ENCODE measurements at regions not wholly inside any gene's neighbourhood (a gene's known extent, or its start where the extent isn't known, plus 50 kb on each side); places are given as distances from the start of the nearest gene placed in this dataset.
"Not testable (repeated sequence)": the region's sequence is repeated elsewhere in the genome, so short reads cannot be mapped to it uniquely, and the experiment has no call there.

GRCh38 chr4:75422998-75423397 lies 91.2 kb downstream of the RCHY1 start:
- no peak for DNase-seq (ENCODE audit: low spot score in 2 of 2)
- in situ Hi-C loops (cut with MboI; ENCODE audit: low sequenced_read_pairs) = no loop called here
- H3K27me3 ChIP-seq (ENCODE audit: low read depth) = no peaks in the 10 kb centered on the region
- no peaks in the 10 kb centered on the region for H3K36me3 ChIP-seq (replicated peaks)
- no peak overlapping the region for H3K4me3 ChIP-seq
- H3K4me1 ChIP-seq = no peaks in the 10 kb centered on the region
- 0 out of 2 replicates have a peak, but pooled peaks cover 2% of the 10 kb centered on the region for H3K9me3 ChIP-seq

- H3K36me3 ChIP-seq (replicated peaks) = no peaks in the 10 kb centered on the region
- H3K27me3 ChIP-seq (ENCODE audit: low read depth) = no peaks in the 10 kb centered on the region
- DNase-seq (ENCODE audit: low spot score in 2 of 2) = no peak
- no peaks in the 10 kb centered on the region for H3K9me3 ChIP-seq
- H3K4me1 ChIP-seq = no peaks in the 10 kb centered on the region
- no peak overlapping the region for H3K4me3 ChIP-seq
- in situ Hi-C loops (cut with MboI; ENCODE audit: low sequenced_read_pairs) = no loop called here
These were observed 101.5 kb downstream of the RCHY1 start for GRCh38 chr4:75412746-75413145.

DNA sequence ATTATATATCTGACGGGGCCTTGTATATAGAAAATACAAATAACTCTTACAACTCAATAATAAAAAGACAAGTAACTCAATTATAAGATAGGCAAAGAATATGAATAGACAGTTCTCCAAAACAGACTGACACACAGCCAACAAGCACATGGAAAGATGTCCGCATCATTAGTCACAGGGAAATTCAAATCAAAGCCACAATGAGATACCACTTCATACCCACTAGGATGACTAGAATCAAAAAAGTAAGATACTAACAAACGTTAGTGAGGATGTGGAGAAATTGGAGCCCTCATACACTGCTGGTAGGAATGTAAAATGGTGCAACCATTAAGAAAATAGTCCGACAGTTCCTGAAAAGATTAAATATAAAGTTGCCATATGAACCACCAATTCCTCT lies 115.7 kb downstream of the RCHY1 start:
- Histone ChIP-seq H3K27me3 (ENCODE audit: low read depth) (no peaks in the 10 kb centered on the region), H3K4me3 (no peak overlapping the region), H3K4me1 (no peaks in the 10 kb centered on the region), H3K9me3 (no peaks in the 10 kb centered on the region), H3K36me3 (replicated peaks) (no peaks in the 10 kb centered on the region)
- in situ Hi-C loops (cut with MboI; ENCODE audit: low sequenced_read_pairs) = no loop called here
- no peak for DNase-seq (ENCODE audit: low spot score in 2 of 2)

GRCh38 chr4:75391489-75392166 lies 122.6 kb downstream of the RCHY1 start:
- Histone ChIP-seq H3K36me3 (replicated peaks) (no peaks in the 10 kb centered on the region), H3K4me1 (no peaks in the 10 kb centered on the region), H3K27me3 (ENCODE audit: low read depth) (no peaks in the 10 kb centered on the region), H3K9me3 (no peaks in the 10 kb centered on the region), H3K4me3 (no peak overlapping the region)
- in situ Hi-C loops (cut with MboI; ENCODE audit: low sequenced_read_pairs) = no loop called here
- DNase-seq (ENCODE audit: low spot score in 2 of 2) = no peak

DNA sequence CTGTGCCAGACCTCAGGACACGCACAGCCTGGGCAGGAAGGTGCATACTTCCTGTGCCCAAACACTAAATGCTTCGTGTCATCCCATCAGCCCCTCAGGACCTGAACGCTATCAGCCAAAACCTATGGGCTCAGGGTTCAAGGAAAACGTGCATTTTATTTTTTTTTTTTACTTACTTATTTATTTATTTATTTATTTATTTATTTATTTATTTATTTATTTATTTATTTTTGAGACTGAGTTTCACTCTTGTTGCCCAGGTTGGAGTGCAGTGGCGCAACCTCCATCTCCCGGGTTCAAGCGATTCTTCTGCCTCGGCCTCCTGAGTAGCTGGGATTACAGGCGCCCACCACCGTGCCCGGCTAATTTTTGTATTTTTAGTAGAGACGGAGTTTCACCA lies 127.8 kb downstream of the RCHY1 start:
- in situ Hi-C loops (cut with MboI; ENCODE audit: low sequenced_read_pairs); H3K9me3 ChIP-seq; DNase-seq (ENCODE audit: low spot score in 2 of 2); H3K4me3 ChIP-seq; H3K36me3 ChIP-seq (replicated peaks); H3K4me1 ChIP-seq; H3K27me3 ChIP-seq (ENCODE audit: low read depth): not testable (repeated sequence)

DNA sequence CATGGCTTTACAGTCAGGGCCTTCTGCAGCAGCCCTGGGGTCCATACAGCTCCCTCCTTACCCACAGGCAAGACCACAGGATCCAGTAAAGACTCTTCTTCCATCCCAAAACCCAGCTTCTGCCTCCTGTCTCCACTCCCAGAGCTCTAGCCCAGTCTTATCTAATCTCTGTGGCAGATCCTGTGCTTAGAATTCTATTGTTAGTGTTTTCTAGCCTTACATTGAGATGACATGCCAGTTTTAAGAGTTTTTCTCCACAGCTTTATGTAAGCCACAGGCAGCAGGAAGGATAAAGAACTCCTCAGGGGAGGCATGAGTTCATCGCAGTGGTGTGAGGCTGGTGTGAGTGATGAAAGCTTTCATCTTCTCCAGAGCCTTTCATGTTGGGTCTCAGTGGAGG lies 129.1 kb downstream of the RCHY1 start:
- Histone ChIP-seq H3K9me3 (no peaks in the 10 kb centered on the region), H3K27me3 (ENCODE audit: low read depth) (no peaks in the 10 kb centered on the region), H3K4me3 (no peak overlapping the region), H3K36me3 (replicated peaks) (no peaks in the 10 kb centered on the region), H3K4me1 (no peaks in the 10 kb centered on the region)
- no peak for DNase-seq (ENCODE audit: low spot score in 2 of 2)
- in situ Hi-C loops (cut with MboI; ENCODE audit: low sequenced_read_pairs) = no loop called here

DNA sequence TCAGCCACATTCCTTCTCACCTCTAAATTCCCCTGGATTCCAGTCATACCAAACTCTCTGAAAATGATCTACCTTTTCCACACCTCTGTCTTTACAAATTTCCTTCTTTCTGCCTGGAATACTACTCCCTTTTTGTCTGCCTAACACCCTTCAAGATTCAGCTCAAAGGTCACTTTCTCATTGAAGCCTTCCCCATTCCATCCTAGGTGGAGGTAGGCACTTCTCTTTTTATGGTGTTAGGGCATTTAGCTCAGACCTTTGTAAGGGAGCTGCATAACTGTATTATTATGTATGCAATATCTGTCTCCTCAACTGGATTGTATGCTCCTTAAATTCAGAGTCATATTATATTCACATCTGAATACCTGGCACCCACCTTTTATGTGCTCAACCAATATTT lies 137.7 kb downstream of the RCHY1 start:
- H3K4me3 ChIP-seq = no peak overlapping the region
- peaks cover 7% of the 10 kb centered on the region for H3K9me3 ChIP-seq
- in situ Hi-C loops (cut with MboI; ENCODE audit: low sequenced_read_pairs) = no loop called here
- H3K4me1 ChIP-seq = peaks cover 10% of the 10 kb centered on the region
- H3K36me3 ChIP-seq (replicated peaks) = no peaks in the 10 kb centered on the region
- H3K27me3 ChIP-seq (ENCODE audit: low read depth) = no peaks in the 10 kb centered on the region
- no peak for DNase-seq (ENCODE audit: low spot score in 2 of 2)

GRCh38 chr4:75371915-75372314 lies 142.3 kb downstream of the RCHY1 start:
- in situ Hi-C loops (cut with MboI; ENCODE audit: low sequenced_read_pairs) = no loop called here
- Histone ChIP-seq H3K27me3 (ENCODE audit: low read depth) (no peaks in the 10 kb centered on the region), H3K4me1 (peaks cover 10% of the 10 kb centered on the region), H3K9me3 (no peaks in the 10 kb centered on the region), H3K4me3 (no peak overlapping the region), H3K36me3 (replicated peaks) (no peaks in the 10 kb centered on the region)
- no peak for DNase-seq (ENCODE audit: low spot score in 2 of 2)

DNA sequence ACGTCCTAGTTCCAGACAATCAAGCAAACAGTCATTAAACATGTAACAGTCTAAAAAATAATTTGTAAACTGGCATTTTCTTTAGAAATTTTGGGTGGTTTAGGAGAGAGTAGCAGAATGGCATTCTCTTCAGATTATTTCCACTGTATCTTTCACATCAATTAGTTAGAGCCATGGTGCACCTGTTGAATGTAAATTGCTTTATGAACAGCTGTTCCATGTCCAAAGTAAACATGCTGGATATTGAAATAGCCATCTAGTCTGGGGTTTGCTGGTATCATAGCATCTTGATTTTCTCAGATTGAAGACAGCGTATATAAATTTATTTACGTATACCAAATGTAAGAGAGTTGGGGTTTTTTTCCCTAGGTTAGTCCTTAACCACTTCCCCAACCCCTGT lies 143.6 kb downstream of the RCHY1 start:
- peaks cover 5% of the 10 kb centered on the region for H3K4me1 ChIP-seq
- H3K27me3 ChIP-seq (ENCODE audit: low read depth) = no peaks in the 10 kb centered on the region
- no peak overlapping the region for H3K4me3 ChIP-seq
- no peaks in the 10 kb centered on the region for H3K9me3 ChIP-seq
- no peak for DNase-seq (ENCODE audit: low spot score in 2 of 2)
- H3K36me3 ChIP-seq (replicated peaks) = no peaks in the 10 kb centered on the region
- in situ Hi-C loops (cut with MboI; ENCODE audit: low sequenced_read_pairs) = no loop called here

DNA sequence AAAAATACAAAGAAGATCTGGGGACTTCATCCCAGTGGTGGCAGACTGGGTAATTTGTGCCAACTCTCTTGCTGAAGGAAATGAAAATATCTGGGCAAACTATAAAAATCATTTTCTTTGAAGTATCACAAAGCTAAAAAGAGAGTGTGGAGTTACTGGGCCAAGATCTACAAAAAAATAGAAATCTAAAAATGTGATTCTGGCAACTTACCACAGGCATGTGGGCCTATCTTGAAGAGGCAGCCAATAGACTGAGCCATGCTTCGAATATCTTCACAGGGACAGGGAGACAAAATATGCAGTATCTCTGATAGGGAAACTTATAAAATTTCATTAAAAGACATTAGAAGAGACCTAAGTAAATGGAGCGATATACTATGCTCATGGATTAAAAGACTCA lies 168.8 kb downstream of the RCHY1 start:
- no peaks in the 10 kb centered on the region for H3K4me1 ChIP-seq
- H3K36me3 ChIP-seq (replicated peaks) = no peaks in the 10 kb centered on the region
- no peak overlapping the region for H3K4me3 ChIP-seq
- in situ Hi-C loops (cut with MboI; ENCODE audit: low sequenced_read_pairs) = no loop called here
- H3K27me3 ChIP-seq (ENCODE audit: low read depth) = no peaks in the 10 kb centered on the region
- DNase-seq (ENCODE audit: low spot score in 2 of 2) = no peak
- no peaks in the 10 kb centered on the region for H3K9me3 ChIP-seq

GRCh38 chr4:75344915-75345314 lies 169.3 kb downstream of the RCHY1 start:
- Histone ChIP-seq H3K4me1 (no peaks in the 10 kb centered on the region), H3K36me3 (replicated peaks) (no peaks in the 10 kb centered on the region), H3K4me3 (no peak overlapping the region), H3K9me3 (no peaks in the 10 kb centered on the region), H3K27me3 (ENCODE audit: low read depth) (no peaks in the 10 kb centered on the region)
- DNase-seq (ENCODE audit: low spot score in 2 of 2) = no peak
- in situ Hi-C loops (cut with MboI; ENCODE audit: low sequenced_read_pairs) = no loop called here

DNA sequence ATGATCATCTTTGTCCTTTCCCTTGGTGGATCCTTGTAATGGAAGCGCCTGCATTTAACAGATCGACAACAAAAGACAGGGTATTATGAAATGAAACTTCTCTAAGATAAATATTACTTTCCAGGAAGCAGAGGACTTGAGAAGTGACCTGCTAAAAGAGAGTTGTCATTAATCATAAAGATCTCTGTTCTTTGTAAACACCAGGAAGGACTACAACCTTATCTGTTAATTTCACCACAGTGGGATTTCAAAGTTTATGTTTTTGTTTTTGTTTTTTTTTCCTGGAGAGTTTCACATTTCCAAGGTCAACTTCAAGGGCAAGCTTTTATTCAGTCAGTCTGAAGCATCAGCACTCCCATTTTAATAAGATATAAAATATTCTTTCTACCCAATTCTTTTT lies 170.9 kb downstream of the RCHY1 start:
- in situ Hi-C loops (cut with MboI; ENCODE audit: low sequenced_read_pairs) = no loop called here
- Histone ChIP-seq H3K27me3 (ENCODE audit: low read depth) (no peaks in the 10 kb centered on the region), H3K4me1 (no peaks in the 10 kb centered on the region), H3K36me3 (replicated peaks) (no peaks in the 10 kb centered on the region), H3K4me3 (no peak overlapping the region), H3K9me3 (no peaks in the 10 kb centered on the region)
- DNase-seq (ENCODE audit: low spot score in 2 of 2) = no peak

DNA sequence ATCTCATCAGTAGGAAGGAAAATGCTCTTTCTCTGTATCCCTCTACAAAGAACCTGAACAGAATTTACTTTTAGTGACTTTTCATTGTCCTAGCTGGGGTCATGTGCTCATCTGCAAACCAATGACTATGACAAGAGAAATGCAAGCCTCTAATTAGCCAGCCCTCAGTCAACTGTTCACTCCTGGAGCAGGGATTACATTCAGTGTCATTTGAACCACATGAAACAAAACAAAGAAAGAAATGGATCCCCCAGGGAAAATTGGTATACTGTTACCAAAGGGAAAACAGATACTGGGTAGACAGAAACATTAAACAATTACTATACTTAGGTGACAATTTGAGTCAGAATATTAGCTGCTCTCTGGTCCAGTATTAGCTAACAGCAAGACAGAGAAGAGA lies 173.6 kb downstream of the RCHY1 start:
- in situ Hi-C loops (cut with MboI; ENCODE audit: low sequenced_read_pairs) = no loop called here

DNA sequence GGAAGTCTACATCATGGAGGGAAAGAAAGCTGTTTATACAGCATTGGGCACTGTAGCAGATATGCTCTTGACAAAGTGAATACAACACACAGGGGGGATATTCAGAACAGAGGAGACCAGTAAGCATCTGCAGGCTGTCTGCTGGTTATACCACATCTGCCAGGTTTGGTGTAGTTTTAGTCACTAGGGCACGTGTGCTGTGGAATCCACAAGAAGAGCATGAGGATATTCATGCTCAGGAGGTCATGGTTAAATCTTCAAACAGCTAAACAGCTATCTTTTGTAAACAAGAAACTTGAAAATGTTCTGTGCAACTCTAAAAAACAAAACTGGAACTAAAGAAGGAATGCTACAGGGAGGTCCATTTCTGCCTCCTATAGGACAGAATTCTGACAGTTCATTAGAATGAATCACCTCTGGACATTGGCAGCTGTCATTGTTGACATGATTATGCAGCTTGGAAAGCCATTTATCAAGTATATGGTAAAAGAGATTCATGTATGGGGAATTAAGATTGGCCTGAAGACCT lies 175.8 kb downstream of the RCHY1 start:
- no peak overlapping the region for H3K4me3 ChIP-seq
- in situ Hi-C loops (cut with MboI; ENCODE audit: low sequenced_read_pairs) = no loop called here
- DNase-seq (ENCODE audit: low spot score in 2 of 2) = no peak

More for the DNA sequence above, 173.6 kb downstream of the RCHY1 start:
- Histone ChIP-seq H3K27me3 (ENCODE audit: low read depth) (no peaks in the 10 kb centered on the region), H3K9me3 (no peaks in the 10 kb centered on the region), H3K36me3 (replicated peaks) (no peaks in the 10 kb centered on the region), H3K4me3 (no peak overlapping the region), H3K4me1 (no peaks in the 10 kb centered on the region)
- no peak for DNase-seq (ENCODE audit: low spot score in 2 of 2)

More for the DNA sequence above, 175.8 kb downstream of the RCHY1 start:
- Histone ChIP-seq H3K4me1 (no peaks in the 10 kb centered on the region), H3K36me3 (replicated peaks) (no peaks in the 10 kb centered on the region), H3K27me3 (ENCODE audit: low read depth) (no peaks in the 10 kb centered on the region), H3K9me3 (no peaks in the 10 kb centered on the region)

All from HAP-1 (cell line).